Activated CD4-positive, alpha-beta T cell treated with anti-CD3 and anti-CD28 coated beads for 24 hours (primary cell): ENCODE measurements at regions not wholly inside any gene's neighbourhood (a gene's known extent, or its start where the extent isn't known, plus 50 kb on each side); places are given as distances from the start of the nearest gene placed in this dataset.
"Not testable (repeated sequence)": the region's sequence is repeated elsewhere in the genome, so short reads cannot be mapped to it uniquely, and the experiment has no call there.

Experiments used
- DNase-seq, 2 donors: peaks; one replicate each; pipeline ENCODE4 v3.0.0-alpha.2; 2020; ENCODE audit warnings: low read depth in 2 of 2

GRCh38 chr2:16106619-16107018, 166.3 kb downstream of the MYCN start:
- no peak for DNase-seq

- DNase-seq: no peak
Observed at GRCh38 chr2:16105669-16106281, 165.4 kb downstream of the MYCN start.

- DNase-seq: no peak
Observed at GRCh38 chr2:16104949-16105668, 164.8 kb downstream of the MYCN start.

- no peak for DNase-seq
Observed at GRCh38 chr2:16104315-16104948, 164.1 kb downstream of the MYCN start.

- DNase-seq: no peak
Observed at GRCh38 chr2:16103614-16104314, 163.4 kb downstream of the MYCN start.

- no peak for DNase-seq
Observed at GRCh38 chr2:16102976-16103380, 162.6 kb downstream of the MYCN start.

- DNase-seq: no peak
Observed at GRCh38 chr2:16102358-16102975, 162.1 kb downstream of the MYCN start.

GRCh38 chr2:16101196-16101595, 160.8 kb downstream of the MYCN start:
- no peak for DNase-seq

GRCh38 chr2:16100006-16100405, 159.7 kb downstream of the MYCN start:
- DNase-seq: no peak

- no peak for DNase-seq
Observed at GRCh38 chr2:16099326-16099725, 159.0 kb downstream of the MYCN start.

GRCh38 chr2:16096962-16097361, 156.6 kb downstream of the MYCN start:
- no peak for DNase-seq

GRCh38 chr2:16095483-16095882, 155.1 kb downstream of the MYCN start:
- not testable (repeated sequence) for DNase-seq

- no peak for DNase-seq
Observed at GRCh38 chr2:16094811-16095210, 154.5 kb downstream of the MYCN start.

GRCh38 chr2:16093639-16094529, 153.5 kb downstream of the MYCN start:
- no peak for DNase-seq

GRCh38 chr2:16092861-16093638, 152.7 kb downstream of the MYCN start:
- no peak for DNase-seq

- no peak for DNase-seq
Observed at GRCh38 chr2:16091576-16092282, 151.4 kb downstream of the MYCN start.

GRCh38 chr2:16090650-16091575, 150.6 kb downstream of the MYCN start:
- no peak for DNase-seq

- not testable (repeated sequence) for DNase-seq
Observed at GRCh38 chr2:16089491-16089890, 149.1 kb downstream of the MYCN start.

- no peak for DNase-seq
Observed at GRCh38 chr2:16088802-16089112, 148.4 kb downstream of the MYCN start.
